MCF 10A (cell line): ENCODE measurements at regions not wholly inside any gene's neighbourhood (a gene's known extent, or its start where the extent isn't known, plus 50 kb on each side); places are given as distances from the start of the nearest gene placed in this dataset.

Source experiments
- BruUV-seq: library from RNA; stranded (reverse); fragments of 400-500 nt; replicated peaks from 2 replicates; lab custom pipeline; 2021; lab: Mats Ljungman, UMichigan
- CTCF ChIA-PET: fragments of 300-600 bp; sonication (Branson Sonifier 250); formaldehyde crosslinking; extraction: SDS; loops from one replicate; lab custom pipeline; 2021; ENCODE audit warnings: antibody characterized with exemption, inconsistent platforms; lab: Yijun Ruan, JAX
- POLR2A ChIA-PET: fragments of 300-600, 350-650 bp; sonication (Branson Sonifier 250); formaldehyde crosslinking; extraction: SDS; loops from one replicate; lab custom pipeline; 2020; ENCODE audit warnings: antibody characterized with exemption, inconsistent platforms; lab: Yijun Ruan, JAX
- DNase-seq: peaks from one replicate; pipeline ENCODE4 v3.0.0-alpha.2; 2018; ENCODE audit not compliant: unreplicated experiment
- H3K27ac Mint-ChIP-seq: one replicate; pipeline ENCODE4 v1.8.0; 2022; ENCODE audit warnings: mild to moderate bottlenecking, low read depth, mixed read lengths; ENCODE audit not compliant: unreplicated experiment
- H3K27me3 Mint-ChIP-seq: one replicate; pipeline ENCODE4 v1.8.0; 2022; ENCODE audit warnings: mixed read lengths; ENCODE audit not compliant: insufficient read depth, unreplicated experiment
- H3K36me3 Mint-ChIP-seq: one replicate; pipeline ENCODE4 v1.8.0; 2022; ENCODE audit warnings: mild to moderate bottlenecking, moderate library complexity, mixed read lengths; ENCODE audit not compliant: insufficient read depth, unreplicated experiment
- H3K4me1 Mint-ChIP-seq: one replicate; pipeline ENCODE4 v1.8.0; 2022; ENCODE audit warnings: mixed read lengths; ENCODE audit not compliant: insufficient read depth, unreplicated experiment
- H3K4me3 Mint-ChIP-seq: one replicate; pipeline ENCODE4 v1.8.0; 2022; ENCODE audit warnings: mild to moderate bottlenecking, moderate library complexity, mixed read lengths; ENCODE audit not compliant: unreplicated experiment
- H3K9me3 Mint-ChIP-seq: one replicate; pipeline ENCODE4 v1.8.0; 2022; ENCODE audit warnings: mixed read lengths; ENCODE audit not compliant: unreplicated experiment
- CTCF ChIP-seq: fragments of 200-600 bp; IDR thresholded peaks from one replicate; pipeline ENCODE4 v1.8.0; 2022; ENCODE audit warnings: antibody characterized with exemption, mild to moderate bottlenecking; ENCODE audit not compliant: unreplicated experiment
- intact Hi-C: fragments of 100-400 bp; cut with micrococcal nuclease; formaldehyde crosslinking; loops from 2 replicates; pipeline ENCODE4 v1.14.1; 2022

GRCh38 chr17:56707312-56708219 is 114.1 kb downstream of the NOG start:
- intact Hi-C loops, result no loop called here
- TF ChIP-seq CTCF, result no peak
- Mint-ChIP-seq H3K27me3 (no peaks in the 10 kb centered on the region), H3K36me3 (no peaks in the 10 kb centered on the region), H3K9me3 (no peaks in the 10 kb centered on the region), H3K4me3 (no peak overlapping the region), H3K27ac (no peak overlapping the region), H3K4me1 (no peaks in the 10 kb centered on the region)
- POLR2A ChIA-PET, result no interaction called here
- CTCF ChIA-PET, result interaction anchor here (0.6 to 6.8 kb wide), 3 partner anchors 9 to 278 kb away, joined by 7 to 43 read pairs (median 12); partner anchors contain the start of gene NOG
- no TSS peak for BruUV-seq
- DNase-seq, result no peak

- TF ChIP-seq CTCF, result no peak
- no peak overlapping the region for H3K4me3 Mint-ChIP-seq
- BruUV-seq, result no TSS peak
- intact Hi-C loops, result no loop called here
- no peaks in the 10 kb centered on the region for H3K36me3 Mint-ChIP-seq
- no peaks in the 10 kb centered on the region for H3K9me3 Mint-ChIP-seq
- H3K27ac Mint-ChIP-seq, result no peak overlapping the region
- no peaks in the 10 kb centered on the region for H3K27me3 Mint-ChIP-seq
- ChIA-PET POLR2A (interaction anchor here (0.7 kb wide), 1 partner anchor 71 kb away, joined by 7 read pairs; no protein-coding TSS in a partner anchor), CTCF (interaction anchor here (0.6 to 6.8 kb wide), 2 partner anchors 9 to 278 kb away, joined by 7 to 43 read pairs; no protein-coding TSS in a partner anchor)
- no peaks in the 10 kb centered on the region for H3K4me1 Mint-ChIP-seq
- no peak for DNase-seq
These were observed 114.7 kb downstream of the NOG start for GRCh38 chr17:56708220-56708558.

- ChIA-PET CTCF (interaction anchor here (6.8 kb wide), 1 partner anchor 8 kb away, joined by 43 read pairs; no protein-coding TSS in a partner anchor), POLR2A (interaction anchor here (0.7 kb wide), 1 partner anchor 70 kb away, joined by 7 read pairs; no protein-coding TSS in a partner anchor)
- Mint-ChIP-seq H3K4me3 (no peak overlapping the region), H3K36me3 (no peaks in the 10 kb centered on the region), H3K9me3 (no peaks in the 10 kb centered on the region), H3K4me1 (no peaks in the 10 kb centered on the region), H3K27me3 (no peaks in the 10 kb centered on the region), H3K27ac (no peak overlapping the region)
- no peak for TF ChIP-seq CTCF
- no peak for DNase-seq
- BruUV-seq, result no TSS peak
- intact Hi-C loops, result no loop called here
These were observed 115.3 kb downstream of the NOG start for GRCh38 chr17:56708670-56709410.

GRCh38 chr17:56710986-56711385 is 117.5 kb downstream of the NOG start:
- DNase-seq, result no peak
- H3K27me3 Mint-ChIP-seq, result no peaks in the 10 kb centered on the region
- intact Hi-C loops, result no loop called here
- no TSS peak for BruUV-seq
- no peaks in the 10 kb centered on the region for H3K4me1 Mint-ChIP-seq
- H3K9me3 Mint-ChIP-seq, result no peaks in the 10 kb centered on the region
- no peak overlapping the region for H3K4me3 Mint-ChIP-seq
- ChIA-PET POLR2A (no interaction called here), CTCF (interaction anchor here (0.6 to 17.0 kb wide), 6 partner anchors 11 to 940 kb away, joined by 3 to 275 read pairs (median 4); partner anchors contain the start of gene NOG)
- H3K36me3 Mint-ChIP-seq, result no peaks in the 10 kb centered on the region
- no peak overlapping the region for H3K27ac Mint-ChIP-seq
- TF ChIP-seq CTCF, result no peak
